Activated CD4-positive, alpha-beta T cell treated with anti-CD3 and anti-CD28 coated beads, Interleukin-2, Interleukin-4, amounts not matched to agents 100 ng/mL and 50 ng/mL, durations not matched to agents 16 hours and 8 hours (primary cell): ENCODE measurements at regions not wholly inside any gene's neighbourhood (a gene's known extent, or its start where the extent isn't known, plus 50 kb on each side); places are given as distances from the start of the nearest gene placed in this dataset.
"Not testable (repeated sequence)": the region's sequence is repeated elsewhere in the genome, so short reads cannot be mapped to it uniquely, and the experiment has no call there.

Source experiments
- DNase-seq: peaks from one replicate; pipeline ENCODE4 v3.0.0-alpha.2; 2020; ENCODE audit warnings: low spot score

DNA sequence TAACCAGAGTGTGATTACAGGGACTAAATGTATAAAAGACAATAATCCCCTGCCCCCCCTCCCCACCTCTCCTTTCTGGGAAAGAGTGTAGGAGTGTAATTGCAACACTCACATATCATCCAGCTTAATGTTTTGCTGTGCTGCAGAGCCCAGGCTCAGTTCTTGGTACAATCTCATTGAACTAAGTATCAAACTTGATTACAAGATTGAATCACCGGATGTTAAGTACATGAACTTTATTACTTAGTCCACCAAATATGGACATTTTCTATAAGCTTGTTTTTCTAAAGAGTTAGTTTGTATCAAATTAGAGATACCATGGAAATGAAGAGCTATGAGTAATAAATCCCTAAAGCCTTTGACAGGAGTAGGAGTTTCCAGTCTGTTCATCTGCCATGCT lies 559.1 kb downstream of the ZNF674 start:
- DNase-seq, result no peak

- not testable (repeated sequence) for DNase-seq
Observed at GRCh38 chrX:45982958-45983727, 562.1 kb downstream of the ZNF674 start.

GRCh38 chrX:45980726-45981125 lies 564.5 kb downstream of the ZNF674 start:
- DNase-seq, result no peak

- DNase-seq, result no peak
Observed at GRCh38 chrX:45975633-45976032, 569.6 kb downstream of the ZNF674 start.

DNA sequence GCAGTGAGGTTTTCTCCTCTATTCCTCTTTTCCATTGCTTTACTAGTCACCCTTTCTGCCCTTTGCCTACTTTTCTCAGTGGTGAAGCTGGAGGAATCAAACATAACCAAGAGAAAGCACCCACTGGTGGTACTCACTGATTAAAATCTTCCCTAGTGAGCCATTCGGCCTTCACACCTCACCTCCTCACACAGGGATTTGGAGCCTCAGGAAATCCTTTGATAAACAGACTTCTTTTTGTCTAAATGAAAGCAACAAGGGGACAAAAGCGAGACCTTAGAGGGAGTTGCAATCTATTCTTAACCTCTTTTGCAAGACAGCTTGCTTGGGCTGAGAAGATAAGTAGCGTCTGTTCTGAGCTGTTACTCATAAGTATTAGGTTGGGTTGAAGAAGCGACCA lies 572.6 kb downstream of the ZNF674 start:
- DNase-seq, result no peak

DNA sequence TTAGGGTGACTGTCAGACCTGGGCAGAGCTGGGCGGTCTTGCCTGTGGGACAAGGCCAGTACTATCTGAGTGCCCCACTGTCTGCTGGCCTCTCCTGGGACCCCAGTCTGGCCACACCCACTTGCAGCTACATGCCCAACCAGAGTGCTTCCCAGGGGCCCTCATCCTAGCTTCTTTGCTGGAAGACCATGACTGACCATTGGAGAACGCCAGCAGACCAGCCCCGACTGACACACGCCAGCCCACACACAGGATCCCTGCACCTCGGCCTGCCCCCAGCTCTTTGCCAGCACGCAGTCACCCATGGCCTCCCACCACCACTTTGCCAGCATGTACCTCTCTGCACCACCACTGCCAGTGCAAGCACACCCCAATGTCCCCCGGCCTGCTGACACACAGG lies 585.7 kb downstream of the ZNF674 start:
- DNase-seq, result no peak

DNA sequence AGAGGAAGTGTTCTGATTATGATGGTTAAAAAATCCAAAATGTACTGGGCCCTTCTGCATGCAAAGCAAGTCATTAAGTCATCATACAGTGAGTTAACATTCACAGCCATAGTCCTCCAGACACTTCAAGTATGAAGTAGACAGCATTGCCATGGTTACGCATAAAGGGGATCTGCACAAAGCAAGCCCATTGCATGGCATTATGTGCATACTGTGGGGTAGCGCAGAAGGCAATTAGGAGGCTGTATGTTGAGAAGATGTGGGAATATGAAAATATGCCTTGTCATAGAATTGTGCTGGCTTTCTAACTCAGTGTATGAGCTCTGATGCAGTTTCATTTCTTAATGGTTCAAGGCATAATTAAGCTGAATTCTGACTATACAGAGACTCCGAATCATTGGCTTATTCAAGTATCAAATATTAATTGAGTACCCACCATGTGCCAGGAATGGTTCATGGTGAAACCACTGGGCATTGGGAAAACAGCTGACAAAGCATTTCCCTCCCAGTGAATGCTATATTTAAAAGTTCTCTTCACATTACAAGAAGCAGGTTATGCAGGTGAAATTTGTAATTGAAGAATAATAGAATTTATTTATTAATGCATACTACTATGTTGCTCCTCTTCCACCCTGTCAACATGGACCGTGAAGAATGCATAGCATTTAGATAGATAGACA lies 588.9 kb downstream of the ZNF674 start:
- no peak for DNase-seq

- no peak for DNase-seq
Observed at GRCh38 chrX:45955661-45956060, 589.6 kb downstream of the ZNF674 start.

GRCh38 chrX:45954026-45954425 lies 591.2 kb downstream of the ZNF674 start:
- DNase-seq, result no peak

- DNase-seq, result no peak
Observed at GRCh38 chrX:45952030-45952429, 593.2 kb downstream of the ZNF674 start.

- no peak for DNase-seq
Observed at GRCh38 chrX:45935408-45935807, 609.8 kb downstream of the ZNF674 start.

- no peak for DNase-seq
Observed at GRCh38 chrX:45912316-45912715, 632.9 kb downstream of the ZNF674 start.

DNA sequence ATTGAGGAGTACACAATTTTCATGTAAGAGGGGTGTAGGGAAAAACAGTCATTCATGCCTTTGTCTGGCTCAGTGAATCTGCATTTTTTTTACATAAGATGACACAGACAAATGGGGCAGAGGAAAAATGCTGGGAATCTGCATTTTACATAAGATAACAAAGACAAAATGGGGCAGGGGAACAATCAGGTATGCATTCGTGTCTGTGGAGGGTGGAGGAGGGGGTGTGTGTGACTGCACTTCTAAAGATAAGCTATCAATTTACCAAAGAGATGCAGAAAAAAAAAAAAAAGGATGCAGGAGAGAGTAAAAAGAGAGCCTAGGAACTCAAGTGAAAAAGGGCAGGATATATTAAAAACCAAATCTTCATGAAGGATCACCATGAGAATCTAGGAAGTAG lies 637.4 kb downstream of the ZNF674 start:
- no peak for DNase-seq

DNA sequence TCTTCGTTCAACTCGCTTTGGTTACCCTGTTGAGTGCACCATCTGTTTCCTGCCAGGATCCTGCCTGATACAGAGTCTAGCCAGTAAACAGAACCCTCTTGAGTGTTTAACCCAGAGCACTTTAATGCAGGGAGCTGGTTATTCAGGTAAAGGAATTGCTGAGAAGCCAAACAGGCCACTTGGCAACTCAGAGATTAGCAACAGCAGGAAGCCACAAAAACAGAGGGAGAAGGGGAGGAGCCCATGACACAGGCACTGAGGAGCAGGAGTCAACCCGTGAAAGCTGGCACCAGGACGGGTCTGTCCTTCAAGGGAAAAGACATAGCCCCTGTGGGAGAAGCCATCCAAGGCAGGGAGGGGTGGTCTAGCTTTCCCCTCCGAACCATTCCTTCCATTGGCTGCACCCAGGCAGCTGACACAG lies 641.4 kb downstream of the ZNF674 start:
- no peak for DNase-seq

DNA sequence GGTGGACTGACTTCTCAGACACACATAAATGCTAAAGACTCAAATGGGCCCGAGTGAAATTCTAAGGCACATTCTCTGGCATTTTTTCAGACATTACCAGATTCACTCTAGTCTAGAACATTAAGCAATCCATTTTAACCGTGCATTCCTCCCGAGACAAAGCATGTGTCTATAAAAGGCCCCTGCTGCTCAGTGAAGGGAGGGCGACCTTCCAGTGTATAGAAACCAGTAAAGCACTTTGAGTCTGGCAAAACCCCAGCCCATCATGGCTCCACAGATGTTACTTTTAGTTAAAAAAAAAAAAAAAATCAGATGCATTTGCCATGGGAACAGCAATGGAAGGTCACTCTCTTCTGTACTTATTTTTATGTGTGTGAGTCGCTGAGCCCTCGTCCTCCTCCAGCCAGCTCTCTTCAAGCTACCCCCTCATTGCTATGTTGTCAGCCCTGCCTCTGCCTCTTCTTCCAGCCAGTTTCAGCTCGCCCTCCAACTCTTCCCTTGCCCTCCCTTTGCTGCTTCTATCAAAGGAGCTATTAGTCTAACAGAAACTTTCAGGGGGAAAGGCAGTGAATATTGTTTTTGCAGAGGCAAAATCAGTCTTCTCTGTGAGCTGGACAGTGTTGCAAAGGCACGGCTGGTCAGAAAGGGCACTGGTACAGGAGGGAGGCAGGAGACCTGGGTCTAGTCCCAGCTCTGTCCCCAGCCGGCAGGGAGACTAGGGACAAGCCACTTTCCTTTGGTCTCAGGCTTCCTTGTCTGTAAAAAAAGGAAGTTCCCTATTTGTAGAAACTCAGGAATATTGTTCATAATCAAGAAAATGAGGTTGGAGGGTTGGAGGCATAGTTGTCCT lies 644.2 kb downstream of the ZNF674 start:
- DNase-seq, result no peak

DNA sequence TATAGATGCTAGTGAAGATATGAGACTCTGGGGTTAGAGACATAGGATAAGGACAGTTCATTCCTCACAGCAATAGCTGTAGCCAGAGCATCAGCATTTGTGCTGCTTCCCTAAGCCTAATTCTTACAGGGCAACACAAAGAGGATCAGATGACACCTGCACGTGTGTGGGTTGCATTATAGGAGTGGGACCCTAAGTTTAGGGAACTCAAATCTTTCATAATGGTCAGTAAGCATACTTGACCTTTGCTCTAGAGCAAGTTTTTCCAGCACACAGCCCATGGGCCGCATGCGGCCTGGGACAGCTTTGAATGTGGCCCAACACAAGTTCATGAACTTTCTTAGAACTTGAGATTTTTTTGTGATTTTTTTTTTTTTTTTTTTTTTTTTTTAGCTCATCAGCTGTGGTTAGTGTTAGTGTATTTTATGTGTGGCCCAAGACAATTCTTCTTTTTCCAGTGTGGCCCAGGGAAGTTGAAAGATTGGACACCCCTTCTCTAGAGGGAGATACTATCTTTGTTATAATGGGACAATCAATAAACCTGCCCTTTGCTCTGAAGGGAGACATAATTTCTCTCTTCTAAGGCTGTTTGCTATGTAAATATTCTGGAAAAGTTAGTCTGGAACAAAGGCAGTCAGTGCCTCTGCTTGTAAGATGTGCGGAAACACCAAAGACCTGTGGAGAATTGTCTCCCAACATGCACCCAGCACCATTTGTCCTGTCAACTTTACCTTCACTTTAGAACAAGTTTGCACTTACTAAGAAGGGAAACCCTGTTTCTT lies 650.2 kb downstream of the ZNF674 start:
- DNase-seq, result no peak

- no peak for DNase-seq
Observed at GRCh38 chrX:45889471-45889870, 655.8 kb downstream of the ZNF674 start.

- DNase-seq, result no peak
Observed at GRCh38 chrX:45888518-45888917, 656.7 kb downstream of the ZNF674 start.

- DNase-seq, result no peak
Observed at GRCh38 chrX:45885931-45886330, 659.3 kb downstream of the ZNF674 start.

- no peak for DNase-seq
Observed at GRCh38 chrX:45879512-45879911, 665.7 kb downstream of the ZNF674 start.

GRCh38 chrX:45876206-45876605 lies 669.0 kb downstream of the ZNF674 start:
- DNase-seq, result no peak

- DNase-seq, result no peak
Observed at GRCh38 chrX:45873781-45874180, 671.4 kb downstream of the ZNF674 start.
